ENCODE measurements at regions not wholly inside any gene's neighbourhood (a gene's known extent, or its start where the extent isn't known, plus 50 kb on each side); places are given as distances from the start of the nearest gene placed in this dataset.
"Not testable (repeated sequence)": the region's sequence is repeated elsewhere in the genome, so short reads cannot be mapped to it uniquely, and the experiment has no call there.

DNA sequence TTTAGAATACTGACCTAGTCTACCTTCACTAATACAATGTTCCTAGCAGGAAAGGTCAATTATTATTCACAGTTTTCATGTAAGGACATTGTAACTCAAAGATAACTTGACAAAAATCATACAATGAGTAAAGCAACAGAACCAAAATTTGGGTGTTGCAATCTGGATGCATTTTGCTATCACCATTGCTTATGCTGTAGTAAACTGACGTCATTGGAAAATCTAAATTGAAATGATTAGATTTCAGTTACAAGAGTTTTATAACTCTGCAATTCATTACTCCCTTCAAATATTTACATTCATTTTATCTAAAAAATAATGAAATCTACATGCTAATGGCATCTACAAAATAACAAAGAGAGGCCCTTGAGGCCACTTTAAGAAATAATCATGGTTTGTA, 147.0 kb downstream of the TENT5A start:
- no peak for TF ChIP-seq EZH2phosphoT487 (IDR thresholded peaks at IDR 0.05; ENCODE audit: borderline replicate concordance, low read length)
- TF ChIP-seq, protein P1, sequence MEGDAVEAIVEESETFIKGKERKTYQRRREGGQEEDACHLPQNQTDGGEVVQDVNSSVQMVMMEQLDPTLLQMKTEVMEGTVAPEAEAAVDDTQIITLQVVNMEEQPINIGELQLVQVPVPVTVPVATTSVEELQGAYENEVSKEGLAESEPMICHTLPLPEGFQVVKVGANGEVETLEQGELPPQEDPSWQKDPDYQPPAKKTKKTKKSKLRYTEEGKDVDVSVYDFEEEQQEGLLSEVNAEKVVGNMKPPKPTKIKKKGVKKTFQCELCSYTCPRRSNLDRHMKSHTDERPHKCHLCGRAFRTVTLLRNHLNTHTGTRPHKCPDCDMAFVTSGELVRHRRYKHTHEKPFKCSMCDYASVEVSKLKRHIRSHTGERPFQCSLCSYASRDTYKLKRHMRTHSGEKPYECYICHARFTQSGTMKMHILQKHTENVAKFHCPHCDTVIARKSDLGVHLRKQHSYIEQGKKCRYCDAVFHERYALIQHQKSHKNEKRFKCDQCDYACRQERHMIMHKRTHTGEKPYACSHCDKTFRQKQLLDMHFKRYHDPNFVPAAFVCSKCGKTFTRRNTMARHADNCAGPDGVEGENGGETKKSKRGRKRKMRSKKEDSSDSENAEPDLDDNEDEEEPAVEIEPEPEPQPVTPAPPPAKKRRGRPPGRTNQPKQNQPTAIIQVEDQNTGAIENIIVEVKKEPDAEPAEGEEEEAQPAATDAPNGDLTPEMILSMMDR (IDR thresholded peaks at IDR 0.05; ENCODE audit: low read depth, low read length, poor library complexity, severe bottlenecking), result no peak
- Histone ChIP-seq H3K36me3 (ENCODE audit: control insufficient read depth, low read length) (no peaks in the 10 kb centered on the region), H3K27me3 (ENCODE audit: control insufficient read depth, low read length) (no peaks in the 10 kb centered on the region), H3F3A (ENCODE audit: control insufficient read depth, insufficient read depth) (no peaks in the 10 kb centered on the region), H3K4me1 (ENCODE audit: control insufficient read depth, low read length) (no peaks in the 10 kb centered on the region), H3K4me3 (ENCODE audit: low read length) (no peak overlapping the region), H3K9me3 (ENCODE audit: control insufficient read depth, insufficient read depth, low read length) (no peaks in the 10 kb centered on the region), H3K79me2 (ENCODE audit: control insufficient read depth, low read length) (no peaks in the 10 kb centered on the region), H3K9me2 (replicated peaks; ENCODE audit: control insufficient read depth, low read length) (no peaks in the 10 kb centered on the region), H3K27ac (ENCODE audit: low read depth, low read length) (no peak overlapping the region), H3K4me2 (ENCODE audit: low read length) (no peak overlapping the region), H4K20me1 (ENCODE audit: control insufficient read depth, insufficient read depth, low read depth, low read length) (no peaks in the 10 kb centered on the region)

DNA sequence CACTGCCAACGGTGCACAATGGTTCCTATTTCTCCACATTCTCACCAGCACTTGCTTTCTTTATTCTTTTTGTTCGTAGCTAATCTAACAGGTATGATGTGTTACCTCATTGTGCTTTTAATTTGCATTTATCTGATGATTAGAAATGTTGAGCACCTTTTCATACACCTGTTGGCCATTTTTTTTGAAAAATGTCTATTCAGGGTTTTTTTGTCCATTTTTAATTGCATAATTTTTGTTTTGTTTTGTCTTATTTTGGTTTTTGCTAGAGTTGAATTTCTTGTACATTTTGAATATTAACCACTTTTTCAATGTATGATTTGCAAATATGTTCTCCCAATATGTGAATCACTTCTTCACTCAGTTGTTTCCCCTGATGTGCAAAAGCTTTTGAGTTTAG, 150.6 kb downstream of the TENT5A start:
- no peak for TF ChIP-seq EZH2phosphoT487 (IDR thresholded peaks at IDR 0.05; ENCODE audit: borderline replicate concordance, low read length)
- TF ChIP-seq, protein P1 (IDR thresholded peaks at IDR 0.05; ENCODE audit: low read depth, low read length, poor library complexity, severe bottlenecking), result no peak
- H3K27me3 ChIP-seq (ENCODE audit: control insufficient read depth, low read length), result no peaks in the 10 kb centered on the region
- no peaks in the 10 kb centered on the region for H3F3A ChIP-seq (ENCODE audit: control insufficient read depth, insufficient read depth)
- H3K9me3 ChIP-seq (ENCODE audit: control insufficient read depth, insufficient read depth, low read length), result no peaks in the 10 kb centered on the region
- no peaks in the 10 kb centered on the region for H3K79me2 ChIP-seq (ENCODE audit: control insufficient read depth, low read length)
- H4K20me1 ChIP-seq (ENCODE audit: control insufficient read depth, insufficient read depth, low read depth, low read length), result no peaks in the 10 kb centered on the region
- no peak overlapping the region for H3K27ac ChIP-seq (ENCODE audit: low read depth, low read length)
- no peaks in the 10 kb centered on the region for H3K9me2 ChIP-seq (replicated peaks; ENCODE audit: control insufficient read depth, low read length)
- H3K4me2 ChIP-seq (ENCODE audit: low read length), result no peak overlapping the region
- no peaks in the 10 kb centered on the region for H3K4me1 ChIP-seq (ENCODE audit: control insufficient read depth, low read length)
- H3K4me3 ChIP-seq (ENCODE audit: low read length), result no peak overlapping the region
- no peaks in the 10 kb centered on the region for H3K36me3 ChIP-seq (ENCODE audit: control insufficient read depth, low read length)

DNA sequence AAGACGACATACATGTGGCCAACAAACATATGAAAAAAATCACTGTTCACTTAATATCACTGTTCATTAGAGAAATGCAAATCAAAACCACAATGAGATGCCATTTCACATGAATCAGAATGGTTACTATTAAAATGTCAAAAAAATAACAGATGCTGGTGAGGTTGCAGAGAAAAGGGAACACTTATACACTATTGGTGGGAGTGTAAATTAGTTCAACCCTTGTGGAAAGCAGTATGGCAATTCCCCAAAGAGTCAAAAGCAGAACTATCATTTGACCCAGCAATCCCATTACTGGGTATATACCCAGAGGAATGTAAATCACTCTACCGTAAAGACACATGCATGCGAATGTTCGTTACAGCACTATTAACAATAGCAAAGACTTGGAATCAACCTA, 152.0 kb downstream of the TENT5A start:
- H3K9me3 ChIP-seq (ENCODE audit: control insufficient read depth, insufficient read depth, low read length); H4K20me1 ChIP-seq (ENCODE audit: control insufficient read depth, insufficient read depth, low read depth, low read length); H3K36me3 ChIP-seq (ENCODE audit: control insufficient read depth, low read length); H3F3A ChIP-seq (ENCODE audit: control insufficient read depth, insufficient read depth); H3K9me2 ChIP-seq (replicated peaks; ENCODE audit: control insufficient read depth, low read length); H3K4me3 ChIP-seq (ENCODE audit: low read length); H3K79me2 ChIP-seq (ENCODE audit: control insufficient read depth, low read length); H3K27ac ChIP-seq (ENCODE audit: low read depth, low read length); H3K4me2 ChIP-seq (ENCODE audit: low read length); H3K4me1 ChIP-seq (ENCODE audit: control insufficient read depth, low read length); H3K27me3 ChIP-seq (ENCODE audit: control insufficient read depth, low read length): not testable (repeated sequence)

DNA sequence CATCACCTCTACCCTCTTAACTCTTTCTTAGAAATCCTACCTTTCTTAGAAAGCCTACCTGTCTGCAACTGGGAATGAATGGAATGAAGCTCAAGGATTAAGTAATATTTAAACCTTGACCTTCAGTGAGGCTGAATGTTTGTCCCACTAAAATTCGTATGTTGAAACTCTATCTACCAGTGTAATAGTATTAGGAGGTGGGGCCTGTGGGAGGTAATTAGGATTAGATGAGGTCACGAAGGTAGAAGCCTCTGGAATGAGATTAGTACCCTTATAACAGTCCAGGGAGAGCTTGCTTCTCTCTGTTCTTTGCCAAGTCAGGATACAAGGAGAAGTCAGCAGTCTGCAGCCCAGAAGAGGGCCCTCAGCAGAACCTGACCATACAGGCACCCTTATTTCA, 158.0 kb downstream of the TENT5A start:
- Histone ChIP-seq H3K9me2 (replicated peaks; ENCODE audit: control insufficient read depth, low read length) (no peaks in the 10 kb centered on the region), H4K20me1 (ENCODE audit: control insufficient read depth, insufficient read depth, low read depth, low read length) (no peaks in the 10 kb centered on the region), H3K4me3 (ENCODE audit: low read length) (no peak overlapping the region), H3K36me3 (ENCODE audit: control insufficient read depth, low read length) (no peaks in the 10 kb centered on the region), H3K79me2 (ENCODE audit: control insufficient read depth, low read length) (no peaks in the 10 kb centered on the region), H3K9me3 (ENCODE audit: control insufficient read depth, insufficient read depth, low read length) (no peaks in the 10 kb centered on the region), H3K4me2 (ENCODE audit: low read length) (no peak overlapping the region), H3K4me1 (ENCODE audit: control insufficient read depth, low read length) (no peaks in the 10 kb centered on the region), H3F3A (ENCODE audit: control insufficient read depth, insufficient read depth) (no peaks in the 10 kb centered on the region), H3K27me3 (ENCODE audit: control insufficient read depth, low read length) (no peaks in the 10 kb centered on the region), H3K27ac (ENCODE audit: low read depth, low read length) (no peak overlapping the region)
- TF ChIP-seq EZH2phosphoT487 (IDR thresholded peaks at IDR 0.05; ENCODE audit: borderline replicate concordance, low read length), result no peak
- TF ChIP-seq, protein P1 (IDR thresholded peaks at IDR 0.05; ENCODE audit: low read depth, low read length, poor library complexity, severe bottlenecking), result no peak

Measured in DOHH2 (cell line).